NCI-H226 (cell line): ENCODE measurements at regions not wholly inside any gene's neighbourhood (a gene's known extent, or its start where the extent isn't known, plus 50 kb on each side); places are given as distances from the start of the nearest gene placed in this dataset.

Experiments
- DNase-seq: peaks from one replicate; pipeline ENCODE4 v3.0.0-alpha.2; 2015

DNA sequence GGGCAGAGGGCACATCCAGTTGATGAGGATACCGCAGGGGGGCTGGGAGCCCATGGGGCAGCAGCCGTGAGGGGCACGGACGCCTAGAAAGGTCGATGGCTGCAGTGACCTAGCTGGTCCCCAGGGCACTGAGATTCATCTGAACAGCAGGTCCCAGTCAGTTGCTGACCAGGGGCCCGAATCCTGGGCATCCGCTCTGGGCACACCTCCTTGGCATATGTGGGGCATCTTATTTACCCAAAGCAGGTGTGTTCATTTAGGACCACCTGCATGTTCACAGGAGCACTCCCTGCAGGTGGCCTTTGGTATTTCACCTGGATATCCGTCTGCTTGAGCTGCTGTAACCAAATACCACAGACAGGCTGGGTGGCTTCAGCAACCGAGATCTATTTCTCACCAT, 72.0 kb upstream of the ODC1 start:
- DNase-seq, result no peak

GRCh38 chr2:10519394-10519740, 71.2 kb upstream of the ODC1 start:
- DNase-seq, result no peak

DNA sequence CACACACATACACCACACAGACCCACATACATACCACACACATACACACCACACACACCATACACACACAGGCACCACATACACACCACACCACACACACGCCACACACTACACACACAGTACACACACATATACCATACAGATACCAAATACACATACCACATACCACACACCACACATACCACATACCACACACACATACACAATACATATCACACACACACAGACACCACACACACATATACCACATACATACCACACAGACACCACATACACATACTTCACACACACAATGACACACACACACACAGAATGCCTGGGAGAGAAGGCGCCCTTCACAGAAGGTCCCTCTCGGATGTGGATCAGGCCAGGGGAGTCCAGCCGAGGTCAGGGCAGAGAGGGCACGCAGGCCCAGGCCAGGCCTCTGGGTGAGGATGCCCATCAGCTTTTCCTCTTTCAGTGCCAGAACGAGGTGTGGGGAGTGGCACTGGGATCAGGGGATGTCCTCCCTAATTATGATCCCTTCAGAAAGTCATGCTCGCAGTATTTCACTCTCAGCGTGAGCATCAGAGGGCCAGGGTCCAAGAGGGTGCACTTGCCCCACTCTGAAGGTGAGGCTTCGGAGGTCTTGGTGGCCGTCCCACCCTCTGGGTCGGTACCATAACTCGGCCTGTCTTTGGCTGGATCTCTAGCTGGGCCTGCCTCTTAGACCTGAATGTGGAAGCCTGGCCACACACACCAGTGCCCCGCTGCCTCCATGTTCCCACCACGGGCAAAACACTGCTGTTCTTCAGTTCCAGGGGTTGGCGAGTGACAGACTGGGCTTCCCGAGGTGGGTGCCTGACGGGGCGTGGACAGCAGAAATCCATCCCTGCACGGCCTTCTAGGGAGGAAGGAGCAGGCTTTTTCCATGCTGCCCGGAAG, 70.6 kb upstream of the ODC1 start:
- no peak for DNase-seq

DNA sequence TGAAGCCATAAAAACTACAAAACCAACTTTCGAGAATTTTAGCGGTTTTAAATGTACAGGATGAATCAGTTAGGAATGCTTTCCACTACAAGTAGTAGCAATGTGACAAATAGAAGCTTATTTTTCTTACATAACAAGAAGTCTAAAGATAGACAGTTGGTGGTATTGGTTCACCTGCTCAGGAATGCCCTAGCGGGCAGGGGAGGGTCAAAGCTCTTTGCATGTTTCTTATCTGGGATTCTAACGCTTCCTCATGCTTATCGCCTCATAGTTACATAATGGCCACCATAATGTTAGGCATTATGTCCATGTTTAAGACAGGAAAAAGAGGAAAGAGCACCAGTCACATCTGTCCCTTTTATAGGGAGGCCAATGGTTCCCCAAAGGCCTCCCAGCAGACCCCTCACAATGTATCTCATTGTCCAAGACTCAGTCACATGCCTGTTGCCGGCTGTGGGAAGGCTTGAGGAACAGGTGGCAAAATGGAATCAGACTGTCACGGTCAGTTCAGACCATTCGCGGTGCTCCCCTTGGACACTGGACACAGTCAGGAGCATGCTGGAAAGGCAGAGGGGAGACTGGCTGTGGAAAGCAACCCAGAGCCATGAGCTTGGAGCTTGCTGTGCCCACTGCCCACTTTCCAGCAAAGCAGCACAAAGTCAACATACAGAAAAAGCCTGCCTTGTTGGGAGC, 69.4 kb upstream of the ODC1 start:
- no peak for DNase-seq

DNA sequence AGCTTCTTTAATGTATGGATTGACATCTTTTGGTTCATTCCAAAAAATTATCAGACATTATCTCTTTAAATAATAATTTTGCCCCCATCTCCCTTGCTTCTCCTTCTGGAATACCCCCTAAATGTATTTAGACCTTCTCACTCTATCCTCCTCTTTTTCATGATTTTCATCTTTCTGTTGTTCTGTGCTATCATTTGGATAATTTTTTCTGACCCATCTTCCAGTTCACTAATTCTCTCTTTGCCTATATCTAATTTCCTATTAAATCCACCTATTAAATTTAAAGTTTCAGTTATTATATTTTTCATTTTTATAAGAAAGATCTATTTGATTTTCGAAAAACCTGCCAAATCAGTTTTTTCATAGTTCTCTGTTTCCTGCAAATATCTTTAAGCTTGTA, 67.8 kb upstream of the ODC1 start:
- DNase-seq, result no peak

DNA sequence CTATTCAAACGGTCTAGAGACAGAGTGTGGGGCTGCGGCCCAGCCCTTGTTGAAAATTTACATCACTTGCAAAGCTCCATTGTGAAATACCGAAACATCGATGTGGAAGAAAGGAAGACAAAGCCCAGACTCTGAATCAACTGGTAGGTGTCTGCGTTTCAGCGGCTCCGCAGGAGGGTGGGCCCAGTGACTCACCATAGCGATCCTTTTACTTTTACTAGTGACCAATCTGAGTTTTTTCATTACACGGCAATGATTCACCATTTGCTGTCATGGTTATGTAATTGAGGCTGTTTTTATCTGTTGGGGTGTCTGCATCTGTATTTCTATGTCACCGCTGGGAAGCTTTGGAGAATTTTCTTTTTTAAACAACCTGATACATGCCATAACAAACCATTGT, 66.6 kb upstream of the ODC1 start:
- peak; percentile 95 for DNase-seq

DNA sequence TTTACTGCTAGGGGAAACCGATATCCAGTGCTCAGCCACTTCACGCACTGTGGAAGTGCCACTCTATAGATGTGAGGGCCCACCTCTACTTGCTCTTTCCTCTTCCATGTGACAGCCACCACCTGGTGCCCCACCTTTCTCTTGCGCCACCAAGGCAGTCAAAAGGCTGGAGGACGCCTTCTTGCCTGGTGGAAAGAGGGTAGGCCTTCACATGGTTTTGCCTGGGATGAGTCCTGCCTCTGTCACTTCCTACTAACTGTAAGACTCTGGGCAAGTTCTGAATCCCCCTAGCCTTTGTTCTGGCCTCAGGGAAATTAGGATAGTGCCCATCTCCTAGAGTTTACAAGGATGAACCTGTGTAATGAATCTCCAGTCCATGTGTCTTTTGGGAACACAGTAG, 66.1 kb upstream of the ODC1 start:
- no peak for DNase-seq

GRCh38 chr2:10513201-10513600, 65.1 kb upstream of the ODC1 start:
- DNase-seq, result no peak

DNA sequence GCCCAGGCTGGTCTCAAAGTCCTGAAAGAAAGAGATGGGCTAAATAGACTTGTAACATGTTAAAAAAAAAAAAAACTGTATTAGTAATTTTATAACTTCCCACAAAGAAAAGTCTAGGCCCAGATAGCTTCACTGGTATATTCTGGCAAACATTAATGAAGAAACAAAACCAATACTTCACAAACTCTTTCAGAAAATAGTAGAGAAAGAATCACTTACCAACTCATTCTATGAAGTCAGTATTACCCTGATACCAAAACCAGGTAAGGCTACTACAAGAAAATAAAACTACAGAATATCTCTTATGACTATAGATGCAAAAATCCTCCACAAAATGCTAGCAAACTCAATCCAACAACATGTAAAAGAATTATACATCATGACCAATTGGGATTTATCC, 59.9 kb upstream of the ODC1 start:
- no peak for DNase-seq

- no peak for DNase-seq
Measured at GRCh38 chr2:10507106-10507505, 59.0 kb upstream of the ODC1 start.

- no peak for DNase-seq
Measured at GRCh38 chr2:10504994-10505820, 57.1 kb upstream of the ODC1 start.

DNA sequence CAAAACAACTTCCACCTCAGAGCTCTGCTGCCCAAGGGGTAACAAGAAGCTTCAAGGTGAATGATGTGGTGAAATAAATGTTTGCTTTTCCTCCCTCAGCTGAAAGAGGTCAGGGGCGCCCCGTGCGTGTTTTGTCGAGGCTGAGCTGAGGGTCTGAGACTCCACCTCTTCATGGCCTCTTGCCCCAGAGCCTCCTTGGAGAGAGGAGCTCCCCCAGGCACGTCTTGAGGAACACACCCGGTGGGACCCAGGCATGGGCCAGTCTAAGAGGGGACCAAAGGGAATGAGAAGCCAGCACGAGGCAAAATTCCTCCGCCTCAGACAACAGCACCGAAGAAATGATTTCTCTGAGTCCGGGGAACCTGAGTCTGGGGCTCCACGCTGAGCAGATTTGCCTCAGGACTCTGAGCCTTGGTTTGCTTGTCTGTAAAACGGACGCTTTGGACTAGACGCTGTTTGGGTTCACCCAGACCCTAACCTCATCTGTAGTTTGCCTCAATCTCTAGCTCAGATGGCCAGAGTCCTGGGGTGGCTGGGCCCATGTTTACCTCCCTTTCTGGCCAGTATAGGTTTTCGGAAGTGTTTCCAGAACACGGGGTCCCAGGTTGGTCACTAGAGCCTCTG, 56.4 kb upstream of the ODC1 start:
- DNase-seq, result no peak

GRCh38 chr2:10502803-10503107, 54.6 kb upstream of the ODC1 start:
- DNase-seq, result no peak

GRCh38 chr2:10501980-10502802, 54.1 kb upstream of the ODC1 start:
- no peak for DNase-seq

- DNase-seq, result no peak
Measured at GRCh38 chr2:10501451-10501961, 53.4 kb upstream of the ODC1 start.

GRCh38 chr2:10500601-10501361, 52.7 kb upstream of the ODC1 start:
- DNase-seq, result no peak

- DNase-seq, result no peak
Measured at GRCh38 chr2:10499911-10500521, 51.9 kb upstream of the ODC1 start.

GRCh38 chr2:10499275-10499907, 51.3 kb upstream of the ODC1 start:
- DNase-seq, result no peak

DNA sequence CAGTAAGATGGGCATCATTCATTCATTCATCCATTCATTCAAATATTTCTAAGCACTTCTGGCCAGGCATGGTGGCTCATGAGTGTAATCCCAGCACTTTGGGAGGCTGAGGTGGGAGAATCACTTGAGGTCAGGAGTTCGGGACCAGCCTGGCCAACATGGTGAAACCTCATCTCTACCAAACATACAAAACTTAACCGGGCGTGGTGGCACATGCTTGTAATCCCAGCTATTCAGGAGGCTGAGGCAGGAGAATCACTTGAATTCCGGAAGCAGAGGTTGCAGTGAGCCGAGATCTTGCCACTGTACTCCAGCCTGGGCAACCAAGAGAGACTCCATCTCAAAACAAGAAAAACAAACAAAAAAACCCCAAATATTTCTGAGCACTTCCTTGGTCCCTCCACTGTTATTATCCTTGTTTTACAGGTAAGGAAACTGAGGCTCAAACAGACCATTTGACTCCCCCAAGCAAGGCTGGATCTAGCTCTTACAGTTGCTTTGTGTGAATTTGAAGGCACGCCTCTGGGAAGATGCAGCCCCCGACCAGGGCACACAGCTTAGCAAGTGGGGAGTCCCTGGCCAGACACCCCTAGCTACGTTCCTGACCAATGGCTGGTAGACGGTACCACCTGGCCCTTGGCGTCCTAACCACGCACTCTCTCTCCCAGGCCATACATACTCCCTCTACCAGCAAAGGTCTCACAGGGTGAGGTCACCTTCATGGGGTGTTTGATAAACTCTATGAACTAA, 50.6 kb upstream of the ODC1 start:
- DNase-seq, result no peak
